ENCODE measurements at regions not wholly inside any gene's neighbourhood (a gene's known extent, or its start where the extent isn't known, plus 50 kb on each side); places are given as distances from the start of the nearest gene placed in this dataset.

GRCh38 chr5:2271316-2271715 is 388.6 kb upstream of the IRX4 start:
- no peak for TF ChIP-seq CTCF (IDR thresholded peaks at IDR 0.05; ENCODE audit: insufficient read depth, low read depth, low read length)
- no peak for TF ChIP-seq EZH2 (IDR thresholded peaks at IDR 0.05; ENCODE audit: insufficient read depth, low read length)

All from astrocyte (in vitro differentiated cells and primary cell).